GM18502 (cell line): ENCODE measurements at regions not wholly inside any gene's neighbourhood (a gene's known extent, or its start where the extent isn't known, plus 50 kb on each side); places are given as distances from the start of the nearest gene placed in this dataset.
A peak's percentile ranks its signal among the peaks of the same experiment; 100 is the strongest.

Experiments used
- ATAC-seq: cut with Tn5 transposase; IDR thresholded peaks from one replicate; pipeline ENCODE4 v1.9.1; 2021; ENCODE audit warnings: mild to moderate bottlenecking; ENCODE audit not compliant: unreplicated experiment, poor library complexity

- ATAC-seq = peak; percentile 49
Measured at GRCh38 chr14:106844608-106845285, 1318.4 kb downstream of the TMEM121 start.

DNA sequence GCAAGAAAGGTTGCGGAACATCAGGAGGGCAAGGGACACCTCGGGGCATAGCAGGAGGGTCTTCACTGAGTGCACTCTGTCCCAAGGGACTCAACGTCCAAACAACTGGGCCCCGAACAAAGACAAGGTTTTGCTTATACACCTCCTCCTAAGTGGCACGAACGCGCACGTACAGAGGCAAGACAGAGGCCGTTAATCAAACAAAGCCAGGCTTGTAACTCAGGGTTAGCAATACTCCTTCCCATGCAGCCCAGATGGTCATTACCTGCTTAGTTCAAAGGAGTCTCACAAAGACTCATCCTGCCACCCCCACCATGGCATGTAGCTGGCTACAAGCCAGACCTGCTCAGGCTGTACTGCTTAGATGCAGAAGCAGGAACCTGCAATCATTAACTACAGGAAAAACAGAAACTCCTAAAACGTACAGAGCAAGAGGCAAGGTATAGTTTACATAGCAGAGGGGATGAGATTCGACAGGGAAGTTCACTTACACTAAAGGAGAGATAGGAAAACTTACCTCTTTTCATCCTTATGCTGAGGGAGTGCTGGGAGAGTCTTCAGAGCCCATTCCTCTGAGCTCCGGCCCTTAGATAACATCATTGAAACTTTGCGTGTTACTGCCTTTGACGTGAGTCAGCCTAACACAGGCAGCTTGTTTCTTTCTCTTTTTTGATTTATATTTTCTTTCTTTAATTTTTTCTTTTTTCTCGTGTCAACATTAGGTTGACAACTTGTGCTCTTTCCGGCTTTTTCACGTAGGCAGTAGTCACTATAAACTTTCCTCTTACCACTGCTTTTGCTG, 1319.1 kb downstream of the TMEM121 start:
- peak; percentile 35 for ATAC-seq

DNA sequence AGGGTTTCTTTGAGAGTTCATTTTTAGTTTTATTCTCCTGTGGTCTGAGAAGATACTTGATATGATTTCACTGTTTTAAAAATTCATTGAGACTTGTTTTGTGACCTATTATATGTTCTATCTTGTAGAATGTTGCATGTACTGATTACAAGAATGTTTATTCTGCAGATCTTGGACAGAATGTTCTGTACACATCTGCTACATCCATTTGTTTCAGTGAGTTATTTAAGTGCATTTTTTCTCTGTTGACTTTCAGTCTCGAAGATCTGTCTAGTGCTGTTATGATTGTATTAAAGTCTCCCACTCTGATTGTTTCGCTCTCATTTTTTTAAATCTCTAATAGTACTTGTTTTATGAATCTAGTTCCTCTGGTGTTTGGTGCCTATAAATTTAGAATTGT, 1319.8 kb downstream of the TMEM121 start:
- no peak for ATAC-seq

GRCh38 chr14:106848330-106849121, 1322.1 kb downstream of the TMEM121 start:
- ATAC-seq = no peak

GRCh38 chr14:106850913-106851825, 1324.8 kb downstream of the TMEM121 start:
- peak; percentile 66 for ATAC-seq

GRCh38 chr14:106872611-106873446, 1346.4 kb downstream of the TMEM121 start:
- ATAC-seq = peak; percentile 52

DNA sequence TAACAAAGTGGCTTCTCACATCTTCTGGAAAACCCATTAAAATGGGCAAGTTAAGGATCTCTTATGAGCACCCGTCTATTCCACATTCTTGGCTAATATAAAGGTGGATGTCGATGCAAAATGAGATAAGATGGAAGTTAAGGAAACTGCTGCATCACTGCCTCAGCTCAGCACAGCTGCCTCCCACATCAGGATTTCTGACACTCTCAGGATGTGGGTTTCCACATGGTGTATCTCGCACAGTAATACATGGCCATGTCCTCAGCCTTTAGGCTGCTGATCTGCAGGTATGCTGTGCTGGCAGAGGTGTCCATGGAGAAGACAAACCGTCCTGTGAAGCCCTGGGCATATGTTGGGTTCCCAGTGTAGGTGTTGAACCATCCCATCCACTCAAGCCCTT, 1348.0 kb downstream of the TMEM121 start:
- ATAC-seq = no peak

DNA sequence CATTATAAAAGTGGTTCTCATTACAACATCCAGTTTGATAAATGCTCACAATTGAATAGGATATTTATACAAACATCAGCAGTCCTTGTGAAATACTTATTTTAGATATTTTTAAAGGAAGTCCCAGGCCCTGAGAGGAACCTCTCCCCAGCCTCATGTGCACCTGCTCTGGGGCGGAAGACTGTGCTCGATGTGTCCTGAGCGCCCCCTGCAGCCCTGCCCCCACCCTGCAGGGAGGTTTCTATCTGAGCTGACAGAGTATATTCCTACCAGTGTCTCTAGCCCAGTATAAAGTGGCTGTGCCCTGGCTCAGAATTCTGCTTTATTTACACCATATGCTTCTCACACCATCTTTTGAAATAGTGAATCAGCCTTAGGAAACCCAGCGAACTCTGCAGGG, 1349.1 kb downstream of the TMEM121 start:
- peak; percentile 35 for ATAC-seq

- no peak for ATAC-seq
Measured at GRCh38 chr14:106876711-106877110, 1350.3 kb downstream of the TMEM121 start.

- ATAC-seq = no peak
Measured at GRCh38 chr14:106877517-106877916, 1351.1 kb downstream of the TMEM121 start.

DNA sequence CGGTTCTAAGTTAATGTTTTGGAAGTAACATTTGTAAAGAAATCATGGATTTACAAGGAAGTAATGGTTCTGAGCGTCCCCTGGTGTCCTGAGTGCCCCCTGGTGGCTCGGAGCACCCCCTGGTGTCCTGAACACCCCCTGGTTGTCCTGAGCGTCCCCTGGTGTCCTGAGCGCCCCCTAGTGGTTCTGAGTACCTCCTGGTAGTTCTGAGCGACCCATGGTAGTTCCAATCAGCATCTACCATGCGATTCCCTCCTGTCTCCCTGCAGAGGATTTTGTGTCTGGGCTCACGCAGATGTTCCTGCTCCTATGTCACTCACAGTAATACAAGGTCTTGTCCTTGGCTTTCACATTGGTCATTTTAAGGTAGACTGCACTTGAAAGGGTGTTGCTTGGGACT, 1352.9 kb downstream of the TMEM121 start:
- ATAC-seq = no peak

DNA sequence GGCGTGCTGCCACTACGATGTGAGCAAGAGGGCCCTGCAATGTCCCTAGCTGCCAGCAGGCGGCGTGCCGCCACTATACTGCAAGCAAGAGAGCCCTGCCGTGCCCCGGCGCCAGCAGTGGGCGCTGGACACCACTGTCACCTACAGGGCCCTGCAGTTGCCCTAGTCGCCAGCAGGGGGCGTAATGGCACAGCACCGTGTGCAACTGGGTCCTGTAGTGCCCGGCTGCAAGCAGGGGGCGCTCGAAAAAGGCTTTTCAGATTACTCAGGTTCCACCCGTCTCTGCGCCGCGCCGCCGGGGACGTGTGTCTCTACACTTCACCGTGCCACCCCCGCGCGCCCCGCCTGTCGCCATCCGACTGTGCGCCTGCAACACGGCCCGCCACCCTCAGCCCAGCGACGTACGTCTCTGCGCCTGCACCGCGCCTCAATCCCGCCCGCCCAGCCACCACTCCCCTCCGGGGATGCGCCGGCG, 1356.9 kb downstream of the TMEM121 start:
- ATAC-seq = no peak
